Endothelial cell of umbilical vein (primary cell): ENCODE measurements at regions not wholly inside any gene's neighbourhood (a gene's known extent, or its start where the extent isn't known, plus 50 kb on each side); places are given as distances from the start of the nearest gene placed in this dataset. TPM values are rescaled to one million over a fixed set of nuclear protein-coding genes. Genes with fewer than 3 reads are reported as not detected.

ENCODE experiments used
- BruUV-seq: library from RNA; stranded (reverse); fragments of 400-500 nt; replicated peaks from 2 replicates; lab custom pipeline; 2021; lab: Mats Ljungman, UMichigan
- CTCF ChIA-PET: fragments of 300-600, 350-600 bp; sonication (Branson Sonifier 250); formaldehyde crosslinking; loops from one replicate; lab custom pipeline; 2021; ENCODE audit warnings: antibody characterized with exemption, inconsistent platforms; lab: Charles Lee
- POLR2A ChIA-PET: fragments of 300-600, 350-600 bp; sonication (Branson Sonifier 250); formaldehyde crosslinking; loops from one replicate; lab custom pipeline; 2021; ENCODE audit warnings: antibody characterized with exemption, inconsistent platforms; lab: Charles Lee
- DNase-seq: peaks from one replicate; pipeline ENCODE4 v3.0.0-alpha.2; 2011; ENCODE audit warnings: low read depth, low spot score
- FAIRE-seq: peaks from 2 replicates; lab custom pipeline; 2011; peaks lifted over from hg19 to GRCh38; lab: Jason Lieb, UNC
- H2AFZ ChIP-seq: 2 replicates; pipeline ENCODE4 v1.6.0; 2012; ENCODE audit warnings: low read depth, low read length, control low read depth, inconsistent platforms
- H3K27ac ChIP-seq: 2 replicates; pipeline ENCODE4 v1.5.1; 2011; ENCODE audit warnings: low read depth, mild to moderate bottlenecking, control low read depth, low read length, moderate library complexity; ENCODE audit not compliant: insufficient read depth
- H3K27me3 ChIP-seq, 2 experiments: 2 replicates each; pipeline versions ENCODE4 v1.6.0 to v1.6.1; 2011; ENCODE audit warnings: low read length in 2 of 2, mixed read lengths in 1 of 2; ENCODE audit not compliant: control insufficient read depth in 2 of 2, insufficient read depth in 2 of 2
- H3K36me3 ChIP-seq, 2 experiments: 2 replicates in 1 of 2; 3 replicates in 1 of 2; pipeline ENCODE4 v1.5.1; 2011; ENCODE audit warnings: low read length in 2 of 2, mild to moderate bottlenecking in 1 of 2, moderate library complexity in 1 of 2; ENCODE audit not compliant: control insufficient read depth in 2 of 2, insufficient read depth in 2 of 2; ENCODE audit errors: extremely low read depth in 1 of 2
- H3K4me1 ChIP-seq: 3 replicates; pipeline ENCODE4 v1.5.1; 2011; ENCODE audit warnings: mild to moderate bottlenecking, low read length; ENCODE audit not compliant: control insufficient read depth, insufficient read depth; ENCODE audit errors: extremely low read depth
- H3K4me2 ChIP-seq: 2 replicates; pipeline ENCODE4 v1.6.1; 2011; ENCODE audit warnings: low read length, control low read depth, mixed read lengths; ENCODE audit not compliant: insufficient read depth
- H3K4me3 ChIP-seq, 3 experiments: fragments of 200-600 bp in 1 of 3; sonication (generic), shearing (Covaris generic) in 1 of 3; replicated peaks in 1 of 3; 2 replicates each; pipeline ENCODE4 v1.5.1; 2011 to 2016; ENCODE audit warnings: control low read depth in 3 of 3, low read length in 3 of 3, mild to moderate bottlenecking in 2 of 3, inconsistent platforms in 1 of 3, low read depth in 1 of 3, moderate library complexity in 1 of 3; ENCODE audit not compliant: insufficient read depth in 1 of 3
- H3K79me2 ChIP-seq: 2 replicates; pipeline ENCODE4 v1.6.0; 2012; ENCODE audit warnings: low read length, inconsistent platforms; ENCODE audit not compliant: control insufficient read depth, insufficient read depth
- H3K9ac ChIP-seq: replicated peaks from 2 replicates; pipeline ENCODE3; 2011; ENCODE audit warnings: low read length, control low read depth; ENCODE audit not compliant: insufficient read depth; ENCODE audit errors: extremely low read depth
- H3K9me1 ChIP-seq: replicated peaks from 3 replicates; pipeline ENCODE4 v1.6.0; 2011; ENCODE audit warnings: mild to moderate bottlenecking, low read length; ENCODE audit not compliant: control insufficient read depth, insufficient read depth; ENCODE audit errors: extremely low read depth
- H3K9me3 ChIP-seq: replicated peaks from 2 replicates; pipeline ENCODE4 v1.5.1; 2012; ENCODE audit warnings: low read length, inconsistent platforms; ENCODE audit not compliant: control insufficient read depth, insufficient read depth
- H4K20me1 ChIP-seq: replicated peaks from 2 replicates; pipeline ENCODE3; 2011; ENCODE audit warnings: mild to moderate bottlenecking, low read length; ENCODE audit not compliant: control insufficient read depth, insufficient read depth; ENCODE audit errors: extremely low read depth
- CTCF ChIP-seq, 2 donors: IDR thresholded peaks; 1 replicate in 1 of 2; 2 replicates in 1 of 2; pipeline ENCODE4 v1.5.1; 2011; ENCODE audit warnings: low read length in 2 of 2, mild to moderate bottlenecking in 2 of 2, moderate library complexity in 2 of 2, control low read depth in 1 of 2, inconsistent platforms in 1 of 2, low read depth in 1 of 2; ENCODE audit not compliant: insufficient read depth in 1 of 2; ENCODE audit errors: extremely low read depth in 1 of 2
- EZH2 ChIP-seq: IDR thresholded peaks from 2 replicates; pipeline ENCODE4 v1.6.1; 2012; ENCODE audit warnings: borderline replicate concordance, low read depth, mild to moderate bottlenecking, moderate library complexity, low read length, inconsistent platforms; ENCODE audit not compliant: severe bottlenecking
- FOS ChIP-seq: IDR thresholded peaks from 2 replicates; pipeline ENCODE4 v1.6.1; 2011; ENCODE audit warnings: mild to moderate bottlenecking, low read length, moderate library complexity, borderline replicate concordance; ENCODE audit not compliant: insufficient read depth
- GATA2 ChIP-seq: IDR thresholded peaks from 2 replicates; pipeline ENCODE4 v1.7.0; 2011; ENCODE audit warnings: low read depth, mild to moderate bottlenecking, moderate library complexity, mixed read lengths, low read length; ENCODE audit not compliant: insufficient read length, insufficient read depth
- JUN ChIP-seq: IDR thresholded peaks from 2 replicates; pipeline ENCODE4 v1.6.1; 2011; ENCODE audit warnings: borderline replicate concordance, low read depth; ENCODE audit not compliant: insufficient read length, insufficient read depth
- MAX ChIP-seq: IDR thresholded peaks from 2 replicates; pipeline ENCODE4 v1.6.1; 2011; ENCODE audit not compliant: insufficient read depth, insufficient read length
- MYC ChIP-seq: IDR thresholded peaks from one replicate; pipeline ENCODE4 v1.6.1; 2011; ENCODE audit warnings: mild to moderate bottlenecking, low read depth, low read length
- POLR2A ChIP-seq: IDR thresholded peaks from 2 replicates; pipeline ENCODE4 v1.6.1; 2012; ENCODE audit warnings: low read depth, mild to moderate bottlenecking, control low read depth, low read length
- POLR2AphosphoS5 ChIP-seq: IDR thresholded peaks from 2 replicates; pipeline ENCODE4 v1.6.1; 2012; ENCODE audit warnings: low read depth, mild to moderate bottlenecking, control low read depth, low read length, moderate library complexity; ENCODE audit not compliant: insufficient read depth
- dilution Hi-C: fragments of 300-500 bp; cut with MboI; formaldehyde crosslinking; loops from one replicate; pipeline ENCODE4 v1.15.0; 2019; ENCODE audit warnings: low sequenced_read_pairs; ENCODE audit not compliant: extremely low pct_ligation_motif_present
- intact Hi-C: fragments of 100-400 bp; cut with micrococcal nuclease; formaldehyde crosslinking; loops from one replicate; pipeline ENCODE4 v1.10.0; 2022
- microRNA counts: library from miRNA; unstranded; fragments of <30 nt; microRNA quantifications from one replicate; lab custom pipeline; 2016
- small RNA-seq: library from RNA; depleted of rRNA; stranded (forward); fragments of <200 nt; gene quantifications from one replicate; pipeline ENCODE3, GENCODE V24; 2012; ENCODE audit warnings: low replicate concordance, low read depth; ENCODE audit not compliant: insufficient read depth, insufficient read length

GRCh38 chr4:115165503-115165902, 52.1 kb upstream of the NDST4 start:
- intact Hi-C loops: no loop called here
- H3K9me1 ChIP-seq: no peaks in the 10 kb centered on the region
- no TSS peak for BruUV-seq

More at GRCh38 chr4:115165503-115165902, 52.1 kb upstream of the NDST4 start:
- Histone ChIP-seq H3K4me2 (no peak overlapping the region), H3K4me1 (no peaks in the 10 kb centered on the region), H4K20me1 (no peaks in the 10 kb centered on the region), H3K79me2 (no peaks in the 10 kb centered on the region), H3K36me3 (no peaks in the 10 kb centered on the region), H3K4me3 (no peak overlapping the region), H2AFZ (no peak overlapping the region), H3K27ac (no peak overlapping the region), H3K27me3 (no peaks in the 10 kb centered on the region), H3K9ac (no peak overlapping the region), H3K9me3 (no peaks in the 10 kb centered on the region)
- POLR2A ChIA-PET: no interaction called here
- CTCF ChIA-PET: no interaction called here
- DNase-seq (no peak), FAIRE-seq (no peak)
- dilution Hi-C loops: no loop called here
- no peak for TF ChIP-seq FOS
- TF ChIP-seq MAX: no peak
- no peak for TF ChIP-seq GATA2
- no peak for TF ChIP-seq EZH2
- no peak for TF ChIP-seq CTCF (IDR thresholded peaks at IDR 0.05; ENCODE audit: extremely low read depth in 1 of 2, insufficient read depth in 1 of 2, low read depth in 1 of 2, low read length in 2 of 2)
- TF ChIP-seq MYC: no peak
- no peak for TF ChIP-seq POLR2AphosphoS5
- no peak for TF ChIP-seq JUN
- no peak for TF ChIP-seq POLR2A

MicroRNAs in the stretch of these regions (microRNA counts, 767-probe panel; counts per million panel counts)
- microRNA hsa-miR-1973 (lab: Ali Mortazavi, UCI): 723 counts per million, percentile 96 among the panel's probes with 10 or more counts

Small RNA genes in the stretch of these regions (small RNA-seq; reads per million reads assigned to genes)
- not detected for gene RNU6-119P
